ENCODE measurements at regions not wholly inside any gene's neighbourhood (a gene's known extent, or its start where the extent isn't known, plus 50 kb on each side); places are given as distances from the start of the nearest gene placed in this dataset.
"Not testable (repeated sequence)": the region's sequence is repeated elsewhere in the genome, so short reads cannot be mapped to it uniquely, and the experiment has no call there.

GRCh38 chr22:17284888-17285287 lies 65.7 kb upstream of the ADA2 start:
- Mint-ChIP-seq H3K27ac (no peak overlapping the region), H3K36me3 (ENCODE audit: low read depth) (0 out of 2 replicates have a peak, but pooled peaks cover 4% of the 10 kb centered on the region), H3K4me3 (no peak overlapping the region), H3K27me3 (ENCODE audit: insufficient read depth) (no peaks in the 10 kb centered on the region; the same call in 1 of the 2 replicates), H3K4me1 (ENCODE audit: low read depth) (no peaks in the 10 kb centered on the region), H3K9me3 (peaks cover 21% of the 10 kb centered on the region)
- TF ChIP-seq CTCF (IDR thresholded peaks at IDR 0.05), result no peak
- DNase-seq, result no peak

DNA sequence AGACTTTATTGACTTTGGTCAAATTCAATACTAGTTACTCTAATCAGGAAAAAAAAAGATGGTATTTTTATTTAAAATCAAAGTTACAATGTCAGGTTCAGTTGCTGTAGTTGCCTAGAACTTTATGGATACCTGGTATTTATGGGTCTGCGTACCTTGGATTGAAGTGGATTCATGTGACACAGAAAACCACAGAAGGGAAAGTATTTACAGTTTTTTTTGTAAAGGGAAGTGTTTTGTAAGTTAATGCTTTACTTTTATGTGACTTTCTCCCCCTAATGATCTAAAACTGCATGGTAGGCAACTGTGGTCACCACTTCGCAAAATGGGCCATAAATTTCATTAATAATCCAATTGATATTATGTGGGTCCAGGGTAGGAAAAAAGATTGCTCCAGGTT lies 65.2 kb upstream of the ADA2 start:
- H3K27me3 Mint-ChIP-seq (ENCODE audit: insufficient read depth), result no peaks in the 10 kb centered on the region; the same call in 1 of the 2 replicates
- no peaks in the 10 kb centered on the region for H3K4me1 Mint-ChIP-seq (ENCODE audit: low read depth)
- no peak overlapping the region for H3K27ac Mint-ChIP-seq
- TF ChIP-seq CTCF (IDR thresholded peaks at IDR 0.05), result no peak
- H3K36me3 Mint-ChIP-seq (ENCODE audit: low read depth), result peaks cover 4% of the 10 kb centered on the region; the same call in 1 of the 2 replicates
- DNase-seq, result no peak
- no peak overlapping the region for H3K4me3 Mint-ChIP-seq
- peaks cover 21% of the 10 kb centered on the region for H3K9me3 Mint-ChIP-seq

- not testable (repeated sequence) for DNase-seq; H3K36me3 Mint-ChIP-seq (ENCODE audit: low read depth); H3K27ac Mint-ChIP-seq; H3K4me3 Mint-ChIP-seq; H3K4me1 Mint-ChIP-seq (ENCODE audit: low read depth); H3K27me3 Mint-ChIP-seq (ENCODE audit: insufficient read depth)
- peaks cover 27% of the 10 kb centered on the region for H3K9me3 Mint-ChIP-seq
Observed at GRCh38 chr22:17283865-17284264, 64.6 kb upstream of the ADA2 start.

- Mint-ChIP-seq H3K9me3 (peaks cover 27% of the 10 kb centered on the region), H3K36me3 (ENCODE audit: low read depth) (peaks cover 9% of the 10 kb centered on the region), H3K4me1 (ENCODE audit: low read depth) (no peaks in the 10 kb centered on the region), H3K27me3 (ENCODE audit: insufficient read depth) (no peaks in the 10 kb centered on the region; the same call in 1 of the 2 replicates), H3K27ac (no peak overlapping the region), H3K4me3 (no peak overlapping the region)
- TF ChIP-seq CTCF (IDR thresholded peaks at IDR 0.05), result no peak
- no peak for DNase-seq
Observed at GRCh38 chr22:17283423-17283822, 64.2 kb upstream of the ADA2 start.

GRCh38 chr22:17281440-17281841 lies 62.2 kb upstream of the ADA2 start:
- Mint-ChIP-seq H3K36me3 (ENCODE audit: low read depth) (peaks cover 9% of the 10 kb centered on the region), H3K27me3 (ENCODE audit: insufficient read depth) (no peaks in the 10 kb centered on the region; the same call in 1 of the 2 replicates), H3K4me1 (ENCODE audit: low read depth) (no peaks in the 10 kb centered on the region), H3K27ac (no peak overlapping the region), H3K9me3 (peaks cover 26% of the 10 kb centered on the region), H3K4me3 (no peak overlapping the region)
- TF ChIP-seq CTCF (IDR thresholded peaks at IDR 0.05), result no peak
- no peak for DNase-seq

- Mint-ChIP-seq H3K4me3 (no peak overlapping the region), H3K27me3 (ENCODE audit: insufficient read depth) (no peaks in the 10 kb centered on the region; the same call in 1 of the 2 replicates), H3K27ac (no peak overlapping the region), H3K36me3 (ENCODE audit: low read depth) (peaks cover 9% of the 10 kb centered on the region), H3K4me1 (ENCODE audit: low read depth) (no peaks in the 10 kb centered on the region), H3K9me3 (peaks cover 28% of the 10 kb centered on the region)
- no peak for TF ChIP-seq CTCF (IDR thresholded peaks at IDR 0.05)
- no peak for DNase-seq
Observed at GRCh38 chr22:17281026-17281425, 61.8 kb upstream of the ADA2 start.
